ENCODE measurements at regions not wholly inside any gene's neighbourhood (a gene's known extent, or its start where the extent isn't known, plus 50 kb on each side); places are given as distances from the start of the nearest gene placed in this dataset.

DNA sequence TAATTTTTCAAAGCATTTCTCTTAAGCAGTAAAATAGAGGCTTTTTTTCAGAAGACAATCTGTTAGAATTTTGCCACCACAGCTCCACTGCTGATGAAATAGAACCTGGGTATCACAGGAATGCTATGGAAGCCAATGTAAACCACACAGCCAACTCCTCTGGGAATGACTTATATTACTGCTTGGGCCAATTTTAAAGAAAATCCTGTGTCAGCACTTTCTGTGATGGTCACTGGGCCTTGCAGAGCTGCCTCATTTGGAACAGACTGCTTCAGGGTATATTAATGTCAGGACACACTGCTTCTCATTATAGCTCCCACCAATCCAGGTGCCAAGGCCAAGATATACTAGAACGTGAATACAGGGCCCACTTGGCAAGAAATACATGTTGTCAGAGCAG lies 144.1 kb upstream of the ACTBL2 start:
- TF ChIP-seq, protein P1, sequence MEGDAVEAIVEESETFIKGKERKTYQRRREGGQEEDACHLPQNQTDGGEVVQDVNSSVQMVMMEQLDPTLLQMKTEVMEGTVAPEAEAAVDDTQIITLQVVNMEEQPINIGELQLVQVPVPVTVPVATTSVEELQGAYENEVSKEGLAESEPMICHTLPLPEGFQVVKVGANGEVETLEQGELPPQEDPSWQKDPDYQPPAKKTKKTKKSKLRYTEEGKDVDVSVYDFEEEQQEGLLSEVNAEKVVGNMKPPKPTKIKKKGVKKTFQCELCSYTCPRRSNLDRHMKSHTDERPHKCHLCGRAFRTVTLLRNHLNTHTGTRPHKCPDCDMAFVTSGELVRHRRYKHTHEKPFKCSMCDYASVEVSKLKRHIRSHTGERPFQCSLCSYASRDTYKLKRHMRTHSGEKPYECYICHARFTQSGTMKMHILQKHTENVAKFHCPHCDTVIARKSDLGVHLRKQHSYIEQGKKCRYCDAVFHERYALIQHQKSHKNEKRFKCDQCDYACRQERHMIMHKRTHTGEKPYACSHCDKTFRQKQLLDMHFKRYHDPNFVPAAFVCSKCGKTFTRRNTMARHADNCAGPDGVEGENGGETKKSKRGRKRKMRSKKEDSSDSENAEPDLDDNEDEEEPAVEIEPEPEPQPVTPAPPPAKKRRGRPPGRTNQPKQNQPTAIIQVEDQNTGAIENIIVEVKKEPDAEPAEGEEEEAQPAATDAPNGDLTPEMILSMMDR (IDR thresholded peaks at IDR 0.05): no peak
- TF ChIP-seq POLR2A (IDR thresholded peaks at IDR 0.05): no peak
